DND-41 (cell line): ENCODE measurements at regions not wholly inside any gene's neighbourhood (a gene's known extent, or its start where the extent isn't known, plus 50 kb on each side); places are given as distances from the start of the nearest gene placed in this dataset.

Experiments used
- ATAC-seq: fragments of 200-7000 bp; cut with Tn5 transposase; 3 replicates; pipeline ENCODE4 v1.9.1; 2021; ENCODE audit warnings: low read depth; ENCODE audit not compliant: insufficient read depth
- DNase-seq: peaks from one replicate; pipeline ENCODE4 v3.0.0-alpha.2; 2020
- H2AFZ ChIP-seq: 2 replicates; pipeline ENCODE4 v1.6.0; 2012; ENCODE audit warnings: low read depth, low read length
- H3K27ac ChIP-seq: 2 replicates; pipeline ENCODE4 v1.5.1; 2012; ENCODE audit warnings: low read length, inconsistent platforms
- H3K27me3 ChIP-seq: fragments of 200-600 bp; sonication (generic); 2 replicates; pipeline ENCODE4 v1.6.0; 2012; ENCODE audit warnings: low read length, mild to moderate bottlenecking, inconsistent platforms; ENCODE audit not compliant: insufficient read depth, poor library complexity
- H3K36me3 ChIP-seq: 2 replicates; pipeline ENCODE4 v1.5.1; 2012; ENCODE audit warnings: low read length, inconsistent platforms; ENCODE audit not compliant: insufficient read depth
- H3K4me1 ChIP-seq: 2 replicates; pipeline ENCODE4 v1.5.1; 2012; ENCODE audit warnings: mild to moderate bottlenecking, low read length; ENCODE audit not compliant: insufficient read depth
- H3K4me2 ChIP-seq: 2 replicates; pipeline ENCODE4 v1.6.0; 2012; ENCODE audit warnings: mild to moderate bottlenecking, moderate library complexity, low read length, inconsistent platforms; ENCODE audit not compliant: insufficient read depth
- H3K4me3 ChIP-seq, 2 experiments: fragments of 200-600 bp in 1 of 2; shearing (Covaris generic) in 1 of 2; 2 replicates each; pipeline ENCODE4 v1.5.1; 2012 to 2016; ENCODE audit warnings: inconsistent platforms in 2 of 2, low read length in 2 of 2, mild to moderate bottlenecking in 2 of 2, low read depth in 1 of 2, moderate library complexity in 1 of 2
- H3K79me2 ChIP-seq: 2 replicates; pipeline ENCODE4 v1.6.0; 2012; ENCODE audit warnings: low read length, inconsistent platforms; ENCODE audit not compliant: insufficient read depth
- H3K9ac ChIP-seq: 2 replicates; pipeline ENCODE4 v1.6.0; 2012; ENCODE audit warnings: low read depth, mild to moderate bottlenecking, inconsistent platforms, low read length, moderate library complexity
- H3K9me3 ChIP-seq: 2 replicates; pipeline ENCODE4 v1.5.1; 2012; ENCODE audit warnings: low read length, moderate library complexity, mild to moderate bottlenecking, inconsistent platforms; ENCODE audit not compliant: insufficient read depth, severe bottlenecking
- H4K20me1 ChIP-seq: 2 replicates; pipeline ENCODE4 v1.6.0; 2012; ENCODE audit warnings: low read length; ENCODE audit not compliant: insufficient read depth
- CTCF ChIP-seq: IDR thresholded peaks from 2 replicates; pipeline ENCODE4 v1.5.1; 2012; ENCODE audit warnings: borderline replicate concordance, low read length, moderate library complexity, mild to moderate bottlenecking; ENCODE audit not compliant: poor library complexity, severe bottlenecking; ENCODE audit errors: extremely low read depth
- EZH2 ChIP-seq: IDR thresholded peaks from 3 replicates; pipeline ENCODE4 v1.6.1; 2012; ENCODE audit warnings: borderline replicate concordance, low read depth, mild to moderate bottlenecking, moderate library complexity, low read length, inconsistent platforms; ENCODE audit not compliant: severe bottlenecking

GRCh38 chr18:37636831-37637477 is 71.4 kb upstream of the CELF4 start:
- no peaks in the 10 kb centered on the region for H3K9me3 ChIP-seq
- ATAC-seq: no peak

GRCh38 chr18:37634516-37634915 is 68.9 kb upstream of the CELF4 start:
- no peak for ATAC-seq
- Histone ChIP-seq H3K79me2 (no peaks in the 10 kb centered on the region), H2AFZ (no peak overlapping the region), H3K4me3 (no peak overlapping the region), H3K27ac (no peak overlapping the region), H3K36me3 (no peaks in the 10 kb centered on the region), H3K27me3 (no peaks in the 10 kb centered on the region), H3K4me2 (no peak overlapping the region), H3K9ac (no peak overlapping the region), H3K9me3 (no peaks in the 10 kb centered on the region), H4K20me1 (no peaks in the 10 kb centered on the region), H3K4me1 (no peaks in the 10 kb centered on the region)
- no peak for DNase-seq
- TF ChIP-seq CTCF (no peak), EZH2 (no peak)

More at GRCh38 chr18:37636831-37637477, 71.4 kb upstream of the CELF4 start:
- no peak for TF ChIP-seq CTCF
- TF ChIP-seq EZH2: no peak
- Histone ChIP-seq H2AFZ (no peak overlapping the region), H3K4me3 (no peak overlapping the region), H3K27me3 (no peaks in the 10 kb centered on the region), H3K4me2 (no peak overlapping the region), H3K27ac (no peak overlapping the region), H3K9ac (no peak overlapping the region), H3K36me3 (no peaks in the 10 kb centered on the region), H4K20me1 (no peaks in the 10 kb centered on the region), H3K79me2 (no peaks in the 10 kb centered on the region), H3K4me1 (no peaks in the 10 kb centered on the region)
- DNase-seq: no peak

GRCh38 chr18:37631422-37631821 is 65.8 kb upstream of the CELF4 start:
- no peak for ATAC-seq
- TF ChIP-seq EZH2 (no peak), CTCF (no peak)
- Histone ChIP-seq H3K4me1 (no peaks in the 10 kb centered on the region), H3K27ac (no peak overlapping the region), H3K4me2 (no peak overlapping the region), H3K27me3 (no peaks in the 10 kb centered on the region), H3K36me3 (no peaks in the 10 kb centered on the region), H3K9ac (no peak overlapping the region), H3K4me3 (no peak overlapping the region), H4K20me1 (no peaks in the 10 kb centered on the region), H3K9me3 (no peaks in the 10 kb centered on the region), H2AFZ (no peak overlapping the region), H3K79me2 (no peaks in the 10 kb centered on the region)
- no peak for DNase-seq

GRCh38 chr18:37630334-37630733 is 64.7 kb upstream of the CELF4 start:
- TF ChIP-seq EZH2 (no peak), CTCF (no peak)
- Histone ChIP-seq H3K9me3 (no peaks in the 10 kb centered on the region), H2AFZ (no peak overlapping the region), H3K36me3 (no peaks in the 10 kb centered on the region), H4K20me1 (no peaks in the 10 kb centered on the region), H3K79me2 (no peaks in the 10 kb centered on the region), H3K27ac (no peak overlapping the region), H3K4me1 (no peaks in the 10 kb centered on the region), H3K27me3 (no peaks in the 10 kb centered on the region), H3K9ac (no peak overlapping the region), H3K4me3 (no peak overlapping the region), H3K4me2 (no peak overlapping the region)
- no peak for ATAC-seq
- DNase-seq: no peak
